Mesodermal cell (in vitro differentiated cells): ENCODE measurements at regions not wholly inside any gene's neighbourhood (a gene's known extent, or its start where the extent isn't known, plus 50 kb on each side); places are given as distances from the start of the nearest gene placed in this dataset.

Source experiments
- H3K27ac ChIP-seq: 2 replicates; pipeline ENCODE4 v1.7.0; 2013; ENCODE audit warnings: mild to moderate bottlenecking, low read depth, low read length, moderate library complexity; ENCODE audit not compliant: severe bottlenecking
- H3K36me3 ChIP-seq: 2 replicates; pipeline ENCODE4 v1.7.1; 2013; ENCODE audit warnings: mild to moderate bottlenecking, low read length, moderate library complexity; ENCODE audit not compliant: control insufficient read depth, insufficient read depth
- H3K4me1 ChIP-seq: one replicate; pipeline ENCODE4 v1.7.1; 2013; ENCODE audit warnings: mild to moderate bottlenecking, low read length; ENCODE audit not compliant: insufficient read depth, control insufficient read depth, poor library complexity, severe bottlenecking
- H3K4me3 ChIP-seq: 2 replicates; pipeline ENCODE4 v1.7.0; 2013; ENCODE audit warnings: low read length, control low read depth, mild to moderate bottlenecking; ENCODE audit not compliant: insufficient read depth, poor library complexity, severe bottlenecking; ENCODE audit errors: extremely low read depth
- H3K9me3 ChIP-seq: 2 replicates; pipeline ENCODE4 v1.7.1; 2013; ENCODE audit warnings: mild to moderate bottlenecking, low read length, moderate library complexity; ENCODE audit not compliant: control insufficient read depth
- WGBS, 2 experiments: methylation state at CpG; one replicate each; pipeline ENCODE4 v1.1.5; 2013; ENCODE audit warnings: missing lambda C conversion rate in 2 of 2; ENCODE audit not compliant: insufficient coverage in 2 of 2; 5-methylcytosine and 5-hydroxymethylcytosine counted together

GRCh38 chr2:195031411-195031810 lies 625.6 kb upstream of the SLC39A10 start:
- WGBS, 2 experiments, result no CpG with 5 or more reads among the region's 1 CpG
- H3K36me3 ChIP-seq, result no peaks in the 10 kb centered on the region
- H3K9me3 ChIP-seq, result no peaks in the 10 kb centered on the region
- H3K27ac ChIP-seq, result no peak overlapping the region
- no peaks in the 10 kb centered on the region for H3K4me1 ChIP-seq
- no peak overlapping the region for H3K4me3 ChIP-seq

GRCh38 chr2:195029804-195030654 lies 627.0 kb upstream of the SLC39A10 start:
- Histone ChIP-seq H3K4me1 (no peaks in the 10 kb centered on the region), H3K9me3 (no peaks in the 10 kb centered on the region), H3K36me3 (no peaks in the 10 kb centered on the region), H3K27ac (no peak overlapping the region), H3K4me3 (no peak overlapping the region)
- WGBS, 2 experiments, result 100% methylated on average over 1 of the region's 4 CpGs; no CpG with 5 or more reads in 1 of the 2 experiments

- Histone ChIP-seq H3K36me3 (no peaks in the 10 kb centered on the region), H3K4me3 (no peak overlapping the region)
- WGBS, 2 experiments, result 70 to 82% methylated on average over 4 of the region's 4 CpGs
These were observed 629.1 kb upstream of the SLC39A10 start for GRCh38 chr2:195027947-195028346.

GRCh38 chr2:195026261-195026660 lies 630.8 kb upstream of the SLC39A10 start:
- Histone ChIP-seq H3K4me1 (no peaks in the 10 kb centered on the region), H3K4me3 (no peak overlapping the region), H3K27ac (no peak overlapping the region), H3K36me3 (no peaks in the 10 kb centered on the region), H3K9me3 (no peaks in the 10 kb centered on the region)
- WGBS, 2 experiments, result no CpG with 5 or more reads among the region's 1 CpG

More at GRCh38 chr2:195027947-195028346, 629.1 kb upstream of the SLC39A10 start:
- no peak overlapping the region for H3K27ac ChIP-seq
- no peaks in the 10 kb centered on the region for H3K9me3 ChIP-seq
- no peaks in the 10 kb centered on the region for H3K4me1 ChIP-seq

GRCh38 chr2:195022508-195022830 lies 634.6 kb upstream of the SLC39A10 start:
- Histone ChIP-seq H3K27ac (no peak overlapping the region), H3K4me3 (no peak overlapping the region), H3K4me1 (no peaks in the 10 kb centered on the region), H3K36me3 (no peaks in the 10 kb centered on the region), H3K9me3 (no peaks in the 10 kb centered on the region)
- 20% methylated on average over 1 of the region's 4 CpGs; no CpG with 5 or more reads in 1 of the 2 experiments for WGBS, 2 experiments

GRCh38 chr2:195021711-195022507 lies 635.1 kb upstream of the SLC39A10 start:
- no peaks in the 10 kb centered on the region for H3K36me3 ChIP-seq
- WGBS, 2 experiments, result 89 to 100% methylated on average over 2 of the region's 3 CpGs
- H3K27ac ChIP-seq, result no peak overlapping the region
- no peak overlapping the region for H3K4me3 ChIP-seq
- no peaks in the 10 kb centered on the region for H3K9me3 ChIP-seq
- H3K4me1 ChIP-seq, result no peaks in the 10 kb centered on the region

- Histone ChIP-seq H3K4me1 (no peaks in the 10 kb centered on the region), H3K27ac (no peak overlapping the region), H3K36me3 (no peaks in the 10 kb centered on the region), H3K9me3 (no peaks in the 10 kb centered on the region), H3K4me3 (no peak overlapping the region)
These were observed 638.6 kb upstream of the SLC39A10 start for GRCh38 chr2:195018462-195018861.

GRCh38 chr2:195017890-195018289 lies 639.1 kb upstream of the SLC39A10 start:
- 100% methylated on average over 1 of the region's 1 CpG; no CpG with 5 or more reads in 1 of the 2 experiments for WGBS, 2 experiments
- H3K36me3 ChIP-seq, result no peaks in the 10 kb centered on the region
- H3K4me1 ChIP-seq, result no peaks in the 10 kb centered on the region
- H3K27ac ChIP-seq, result no peak overlapping the region
- H3K4me3 ChIP-seq, result no peak overlapping the region
- H3K9me3 ChIP-seq, result no peaks in the 10 kb centered on the region

GRCh38 chr2:195016841-195017240 lies 640.2 kb upstream of the SLC39A10 start:
- H3K4me3 ChIP-seq, result no peak overlapping the region
- no peaks in the 10 kb centered on the region for H3K9me3 ChIP-seq
- 50% methylated on average over 1 of the region's 2 CpGs; no CpG with 5 or more reads in 1 of the 2 experiments for WGBS, 2 experiments
- no peaks in the 10 kb centered on the region for H3K36me3 ChIP-seq
- H3K4me1 ChIP-seq, result no peaks in the 10 kb centered on the region
- H3K27ac ChIP-seq, result no peak overlapping the region

GRCh38 chr2:195009202-195009601 lies 647.8 kb upstream of the SLC39A10 start:
- H3K36me3 ChIP-seq, result no peaks in the 10 kb centered on the region
- WGBS, 2 experiments, result 60 to 100% methylated on average over 3 of the region's 8 CpGs
- no peak overlapping the region for H3K27ac ChIP-seq
- H3K4me1 ChIP-seq, result no peaks in the 10 kb centered on the region
- no peak overlapping the region for H3K4me3 ChIP-seq
- H3K9me3 ChIP-seq, result no peaks in the 10 kb centered on the region

GRCh38 chr2:195006856-195007255 lies 650.2 kb upstream of the SLC39A10 start:
- H3K9me3 ChIP-seq, result no peaks in the 10 kb centered on the region
- H3K4me3 ChIP-seq, result no peak overlapping the region
- no CpG with 5 or more reads among the region's 5 CpGs for WGBS, 2 experiments
- no peaks in the 10 kb centered on the region for H3K36me3 ChIP-seq
- H3K4me1 ChIP-seq, result no peaks in the 10 kb centered on the region
- no peak overlapping the region for H3K27ac ChIP-seq
